Parathyroid adenoma (tissue), 2 donors: ENCODE measurements at regions not wholly inside any gene's neighbourhood (a gene's known extent, or its start where the extent isn't known, plus 50 kb on each side); places are given as distances from the start of the nearest gene placed in this dataset.

ENCODE experiments used
- H2AFZ ChIP-seq: fragments of 300-600 bp; sonication (generic); one replicate; pipeline ENCODE4 v1.7.0; 2017; ENCODE audit warnings: antibody characterized with exemption, mild to moderate bottlenecking
- H3K27ac ChIP-seq: fragments of 300-600 bp; sonication (generic); one replicate; pipeline ENCODE4 v1.7.0; 2017
- H3K27me3 ChIP-seq: fragments of 300-600 bp; sonication (generic); one replicate; pipeline ENCODE4 v1.7.0; 2017; ENCODE audit warnings: low read length; ENCODE audit not compliant: control insufficient read depth, insufficient read depth
- H3K36me3 ChIP-seq: fragments of 300-600 bp; sonication (generic); one replicate; pipeline ENCODE4 v1.7.0; 2017; ENCODE audit warnings: low read length; ENCODE audit not compliant: control insufficient read depth, insufficient read depth
- H3K4me1 ChIP-seq: fragments of 300-600 bp; sonication (generic); one replicate; pipeline ENCODE4 v1.7.0; 2017; ENCODE audit warnings: control low read depth
- H3K4me2 ChIP-seq: fragments of 300-600 bp; sonication (generic); one replicate; pipeline ENCODE4 v1.7.0; 2017; ENCODE audit warnings: low read length
- H3K4me3 ChIP-seq: fragments of 300-600 bp; sonication (generic); one replicate; pipeline ENCODE4 v1.7.0; 2017; ENCODE audit warnings: low read depth, low read length
- H3K79me2 ChIP-seq: fragments of 300-600 bp; sonication (generic); one replicate; pipeline ENCODE4 v1.7.0; 2017; ENCODE audit warnings: control low read depth
- H3K9ac ChIP-seq: fragments of 300-600 bp; sonication (generic); one replicate; pipeline ENCODE4 v1.7.0; 2017; ENCODE audit warnings: mild to moderate bottlenecking
- H3K9me3 ChIP-seq: fragments of 300-600 bp; sonication (generic); one replicate; pipeline ENCODE4 v1.7.0; 2017; ENCODE audit warnings: low read length; ENCODE audit not compliant: control insufficient read depth
- CTCF ChIP-seq: fragments of 300-600 bp; sonication (generic); IDR thresholded peaks from one replicate; pipeline ENCODE4 v1.7.0; 2017; ENCODE audit warnings: antibody characterized with exemption, mild to moderate bottlenecking
- donor health status: primary hyperparathyroidism.

- Histone ChIP-seq H3K4me3 (no peak overlapping the region), H3K9ac (no peak overlapping the region), H3K9me3 (no peaks in the 10 kb centered on the region), H3K27me3 (no peaks in the 10 kb centered on the region), H2AFZ (no peak overlapping the region), H3K27ac (no peak overlapping the region), H3K4me1 (peaks cover 5% of the 10 kb centered on the region), H3K79me2 (no peaks in the 10 kb centered on the region), H3K36me3 (no peaks in the 10 kb centered on the region), H3K4me2 (no peak overlapping the region)
- no peak for TF ChIP-seq CTCF
These were observed 267.3 kb downstream of the FGF9 start for GRCh38 chr13:21938168-21938567.

- H3K4me2 ChIP-seq: no peak overlapping the region
- no peaks in the 10 kb centered on the region for H3K27me3 ChIP-seq
- no peaks in the 10 kb centered on the region for H3K36me3 ChIP-seq
- no peak overlapping the region for H2AFZ ChIP-seq
- peaks cover 2% of the 10 kb centered on the region for H3K4me1 ChIP-seq
- H3K27ac ChIP-seq: no peak overlapping the region
- no peaks in the 10 kb centered on the region for H3K9me3 ChIP-seq
- H3K4me3 ChIP-seq: no peak overlapping the region
- no peaks in the 10 kb centered on the region for H3K79me2 ChIP-seq
- no peak overlapping the region for H3K9ac ChIP-seq
- TF ChIP-seq CTCF: no peak
These were observed 267.8 kb downstream of the FGF9 start for GRCh38 chr13:21938636-21939035.

- Histone ChIP-seq H3K36me3 (no peaks in the 10 kb centered on the region), H2AFZ (no peak overlapping the region), H3K4me2 (no peak overlapping the region), H3K79me2 (no peaks in the 10 kb centered on the region), H3K4me3 (no peak overlapping the region), H3K9ac (no peak overlapping the region), H3K27ac (no peak overlapping the region), H3K9me3 (no peaks in the 10 kb centered on the region), H3K27me3 (no peaks in the 10 kb centered on the region), H3K4me1 (no peaks in the 10 kb centered on the region)
- TF ChIP-seq CTCF: no peak
These were observed 271.2 kb downstream of the FGF9 start for GRCh38 chr13:21942061-21942460.

- Histone ChIP-seq H3K36me3 (no peaks in the 10 kb centered on the region), H2AFZ (no peak overlapping the region), H3K27ac (no peak overlapping the region), H3K4me3 (no peak overlapping the region), H3K27me3 (no peaks in the 10 kb centered on the region), H3K79me2 (no peaks in the 10 kb centered on the region), H3K4me2 (no peak overlapping the region), H3K4me1 (no peaks in the 10 kb centered on the region), H3K9me3 (no peaks in the 10 kb centered on the region), H3K9ac (no peak overlapping the region)
- no peak for TF ChIP-seq CTCF
These were observed 273.7 kb downstream of the FGF9 start for GRCh38 chr13:21944610-21945009.

GRCh38 chr13:21945195-21945594 is 274.3 kb downstream of the FGF9 start:
- H3K9ac ChIP-seq: no peak overlapping the region
- no peaks in the 10 kb centered on the region for H3K36me3 ChIP-seq
- TF ChIP-seq CTCF: no peak
- H2AFZ ChIP-seq: no peak overlapping the region
- H3K79me2 ChIP-seq: no peaks in the 10 kb centered on the region
- no peaks in the 10 kb centered on the region for H3K27me3 ChIP-seq
- no peak overlapping the region for H3K4me2 ChIP-seq
- H3K4me3 ChIP-seq: no peak overlapping the region
- no peak overlapping the region for H3K27ac ChIP-seq
- no peaks in the 10 kb centered on the region for H3K9me3 ChIP-seq
- no peaks in the 10 kb centered on the region for H3K4me1 ChIP-seq
